Renal pelvis (tissue), 1 donor: ENCODE measurements at regions not wholly inside any gene's neighbourhood (a gene's known extent, or its start where the extent isn't known, plus 50 kb on each side); places are given as distances from the start of the nearest gene placed in this dataset.

Source experiments
- DNase-seq: peaks from one replicate; pipeline ENCODE4 v3.0.0-alpha.2; 2013

DNA sequence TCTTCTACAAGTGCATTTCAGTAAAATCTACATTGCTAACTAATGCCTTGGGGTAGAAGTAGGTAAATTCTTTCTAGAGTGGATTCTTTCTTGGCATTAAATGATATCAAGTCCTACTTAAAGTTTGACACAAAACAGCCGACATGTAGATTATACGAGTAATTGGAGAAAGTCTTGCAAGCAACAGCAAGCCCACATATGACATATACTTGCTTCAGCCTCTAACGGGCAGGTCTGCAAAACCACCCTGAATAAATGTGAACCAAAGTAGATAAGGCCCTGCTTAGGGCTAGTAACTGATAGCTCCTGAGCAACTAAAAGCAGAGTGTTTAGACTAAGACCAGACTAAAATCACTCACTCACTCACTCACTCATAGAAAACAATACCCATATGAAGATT, 203.2 kb downstream of the LTN1 start:
- no peak for DNase-seq

DNA sequence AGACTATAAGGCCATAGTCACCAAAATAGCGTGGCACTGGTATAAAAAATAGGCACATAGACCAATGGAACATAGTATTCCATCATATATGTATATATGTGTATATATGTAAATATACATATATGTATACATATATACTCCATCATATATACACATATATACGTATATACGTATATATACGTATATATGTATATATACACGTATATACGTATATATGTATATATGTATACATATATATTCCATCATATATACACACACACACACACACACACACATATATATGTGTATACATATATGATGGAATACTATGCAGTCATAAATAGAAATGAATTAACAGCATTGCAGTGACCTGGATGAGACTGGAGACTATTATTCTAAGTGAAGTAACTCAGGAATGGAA, 204.6 kb downstream of the LTN1 start:
- no peak for DNase-seq

DNA sequence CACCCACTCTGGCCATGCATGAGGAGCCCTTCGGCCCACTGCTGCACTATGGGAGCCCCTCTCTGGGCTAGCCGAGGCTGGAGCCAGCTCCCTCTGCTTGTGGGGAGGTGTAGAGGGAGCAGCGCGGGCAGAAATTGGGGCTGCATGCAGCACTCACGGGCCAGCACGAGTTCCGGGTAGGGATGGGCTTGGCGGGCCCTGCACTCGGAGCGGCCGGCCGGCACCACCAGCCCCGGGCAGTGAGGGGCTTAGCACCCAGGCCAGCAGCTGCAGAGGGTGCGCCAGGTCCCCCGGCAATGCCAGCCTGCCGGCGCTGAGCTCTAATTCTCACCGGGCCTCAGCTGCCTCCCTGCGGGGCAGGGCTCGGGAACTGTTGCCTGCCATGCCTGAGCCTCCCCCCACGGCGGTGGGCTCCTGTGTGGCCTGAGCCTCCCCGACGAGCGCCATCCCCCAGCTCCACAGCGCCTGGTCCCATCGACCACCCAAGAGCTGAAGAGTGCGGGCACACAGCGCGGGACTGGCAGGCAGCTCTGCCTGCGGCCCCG, 209.0 kb downstream of the LTN1 start:
- no peak for DNase-seq

DNA sequence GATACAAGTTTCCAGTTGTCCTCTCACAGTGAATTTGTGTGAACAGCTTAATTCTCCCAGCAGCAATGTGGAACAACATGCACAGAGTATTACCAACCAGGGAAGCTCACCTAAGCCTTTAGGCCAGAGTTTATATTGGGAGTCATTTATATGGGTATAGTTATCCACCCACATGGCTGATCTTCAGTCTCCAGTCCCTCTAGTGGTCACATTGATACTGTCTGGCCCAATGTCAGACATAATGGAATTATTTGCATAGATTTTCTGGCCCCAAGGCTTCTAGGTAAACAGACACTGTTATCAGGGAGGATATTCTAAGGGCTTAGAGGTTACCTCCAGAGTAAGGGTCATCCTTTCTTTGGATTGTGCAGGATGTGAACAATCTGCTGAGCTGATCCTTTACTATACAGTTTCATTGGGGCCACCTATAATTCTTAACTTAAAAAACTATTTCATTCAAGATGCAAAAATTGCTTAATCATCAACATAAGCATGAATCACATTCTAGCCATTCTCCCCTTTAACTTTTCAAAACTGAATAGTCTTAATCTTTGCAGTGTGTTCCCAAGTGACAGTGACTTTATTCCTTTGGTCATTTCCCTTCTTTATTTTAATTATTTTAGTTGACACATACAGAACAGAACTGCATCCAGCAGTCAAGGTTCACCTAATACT, 210.9 kb downstream of the LTN1 start:
- no peak for DNase-seq

DNA sequence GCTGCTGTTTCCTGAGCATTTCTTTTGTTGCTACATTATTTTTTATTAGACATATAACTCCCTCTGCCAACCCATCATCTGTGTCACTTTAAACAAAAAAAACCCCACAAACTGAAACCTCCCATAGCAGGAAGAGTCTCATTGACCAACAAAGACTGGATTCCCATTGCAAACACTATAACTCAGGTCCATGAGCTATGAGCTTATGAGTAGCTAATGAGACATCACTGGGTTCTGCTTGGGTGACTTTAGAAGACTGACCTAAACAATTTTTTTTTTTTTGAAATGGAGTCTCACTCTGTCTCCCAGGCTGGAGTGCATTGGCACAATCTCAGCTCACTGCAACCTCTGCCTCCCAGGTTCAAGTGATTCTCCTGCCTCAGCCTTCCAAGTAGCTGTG, 212.8 kb downstream of the LTN1 start:
- DNase-seq, result no peak

DNA sequence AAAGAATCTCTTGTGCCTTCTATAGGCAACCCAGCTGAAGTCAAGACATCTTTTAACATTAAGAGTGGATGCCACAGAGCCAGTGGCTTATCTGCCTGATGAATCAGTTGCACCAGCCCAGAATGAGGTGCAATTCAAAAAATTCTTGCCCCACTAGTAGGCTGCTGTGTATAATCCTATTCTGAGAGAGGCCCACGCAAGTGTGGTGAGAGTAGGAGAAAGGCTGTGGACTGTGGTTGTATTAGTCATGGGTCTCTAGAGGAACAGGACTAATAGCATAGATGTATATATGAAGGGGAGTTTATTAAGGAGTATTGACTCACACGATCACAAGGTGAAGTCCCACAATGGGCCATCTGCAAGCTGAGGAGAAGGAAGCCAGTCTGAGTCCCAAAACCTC, 216.4 kb downstream of the LTN1 start:
- DNase-seq, result no peak

DNA sequence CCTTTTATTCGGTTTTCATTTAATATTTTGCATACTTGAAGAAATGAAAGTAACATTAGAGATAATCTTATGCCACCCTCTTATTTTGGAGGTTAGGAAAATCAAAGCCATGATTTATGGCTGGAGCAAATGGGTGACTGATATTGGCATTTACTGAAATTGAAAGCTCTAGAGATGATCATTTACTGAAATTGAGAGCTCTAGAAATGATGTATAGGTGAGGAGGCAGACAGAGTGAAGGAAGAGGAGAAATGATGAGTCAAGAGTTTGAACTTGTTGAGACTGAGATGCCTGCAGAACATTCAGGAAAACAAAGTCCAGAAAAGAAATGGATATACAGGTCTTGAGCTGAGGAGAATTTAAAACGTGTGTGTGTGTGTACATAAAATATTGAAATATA, 217.6 kb downstream of the LTN1 start:
- no peak for DNase-seq

DNA sequence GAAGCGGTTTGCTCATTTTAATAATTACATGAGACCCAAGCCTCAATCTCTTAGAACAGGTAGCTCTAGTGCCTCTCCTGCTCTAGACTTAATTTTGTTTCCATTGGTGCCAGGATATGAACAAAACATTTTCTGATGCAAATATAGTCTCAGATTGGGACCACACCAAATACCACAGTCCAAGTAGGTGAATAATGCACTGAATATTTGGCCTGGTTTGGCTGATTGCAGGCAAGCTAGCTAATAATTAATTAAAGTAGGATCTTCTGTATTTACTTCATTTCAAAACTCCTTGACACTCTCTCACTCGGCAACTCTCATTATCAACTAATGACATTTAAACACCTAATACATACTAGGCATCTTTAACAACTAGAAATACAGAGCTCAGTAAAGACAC, 219.6 kb downstream of the LTN1 start:
- no peak for DNase-seq

DNA sequence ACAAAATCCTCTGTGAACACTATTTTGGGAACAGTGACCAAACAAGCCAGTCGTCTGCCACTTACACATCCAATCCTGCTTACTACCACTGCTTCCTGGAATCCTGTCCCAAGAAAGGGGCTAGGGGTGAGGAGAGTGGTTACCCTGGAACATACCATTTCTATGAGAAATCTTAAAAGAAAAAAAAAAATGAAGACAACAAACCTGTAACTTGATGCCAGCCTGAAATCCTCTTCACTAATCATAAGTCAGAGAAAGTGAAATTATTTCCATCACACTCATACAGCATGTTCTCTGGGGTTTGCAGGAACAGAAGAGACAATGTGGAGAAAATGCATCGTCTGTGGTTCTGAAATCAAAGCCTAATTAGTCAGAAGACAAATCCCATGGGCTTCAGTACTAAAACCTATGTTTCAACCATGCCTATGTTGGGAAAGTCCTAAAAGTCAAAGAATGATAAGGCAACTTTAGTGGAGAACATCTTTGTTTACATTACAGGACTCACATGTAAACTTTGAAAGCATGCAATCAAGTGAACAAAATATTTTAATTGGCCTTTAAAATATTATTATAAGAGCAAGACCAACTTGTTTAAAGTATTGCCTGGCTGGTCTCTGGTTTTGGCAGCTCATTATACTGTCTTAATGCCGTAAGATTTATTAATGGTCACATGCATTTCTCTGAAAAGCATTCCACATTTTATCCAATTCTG, 220.7 kb downstream of the LTN1 start:
- DNase-seq, result no peak

DNA sequence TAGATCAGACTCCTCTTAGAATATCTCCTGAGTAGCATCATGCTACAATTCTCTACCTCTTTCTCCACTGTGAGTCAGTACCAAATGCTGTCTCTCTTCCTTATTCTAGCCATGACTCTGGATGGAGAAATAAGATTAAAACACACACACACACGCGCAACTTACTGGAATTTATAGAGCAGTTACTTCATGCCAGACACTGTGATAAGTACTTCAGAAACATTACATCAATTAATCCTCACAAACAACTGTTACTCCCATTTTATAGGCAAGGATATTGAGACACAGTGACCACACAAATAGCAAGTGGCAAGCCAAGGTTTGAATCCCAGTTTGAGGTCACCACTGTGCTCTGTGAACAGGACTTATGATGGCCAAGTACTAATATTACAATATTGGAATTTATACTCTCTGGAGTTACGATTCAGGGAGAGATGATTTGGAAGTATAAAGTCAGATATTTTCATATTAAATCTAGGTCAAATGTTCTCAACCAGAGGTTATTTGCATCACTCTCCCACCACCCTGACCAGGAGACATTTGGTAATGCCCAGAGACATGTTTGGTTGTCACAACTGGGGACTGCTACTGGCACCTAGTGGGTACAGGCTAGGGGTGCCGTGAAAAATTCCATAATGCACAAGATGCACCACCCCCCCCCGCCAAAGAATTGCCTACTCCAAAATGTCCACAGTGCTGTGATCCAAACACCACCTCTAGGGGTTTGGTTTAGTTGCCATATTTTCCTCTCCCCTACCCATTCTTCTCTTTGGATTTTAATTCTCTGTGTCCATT, 221.6 kb downstream of the LTN1 start:
- DNase-seq, result no peak

DNA sequence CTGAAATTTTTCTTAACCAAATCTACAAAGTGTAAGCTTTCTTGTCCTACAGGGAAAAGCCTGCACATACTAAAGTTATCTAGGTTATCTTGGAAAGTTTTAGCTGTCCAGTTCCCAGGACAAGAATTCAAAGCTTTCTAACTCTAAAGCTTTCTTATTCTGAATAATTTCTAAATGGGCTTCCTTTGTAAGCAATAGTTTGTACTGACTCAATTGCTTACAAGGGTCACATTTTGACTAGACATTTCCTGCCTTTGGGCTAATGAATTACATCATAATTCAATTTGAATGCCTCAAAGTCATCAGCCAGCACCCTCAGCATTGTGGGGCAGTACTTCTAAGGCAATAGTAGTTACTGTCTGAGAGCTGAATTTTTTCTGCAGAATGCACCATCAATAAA, 223.0 kb downstream of the LTN1 start:
- no peak for DNase-seq

DNA sequence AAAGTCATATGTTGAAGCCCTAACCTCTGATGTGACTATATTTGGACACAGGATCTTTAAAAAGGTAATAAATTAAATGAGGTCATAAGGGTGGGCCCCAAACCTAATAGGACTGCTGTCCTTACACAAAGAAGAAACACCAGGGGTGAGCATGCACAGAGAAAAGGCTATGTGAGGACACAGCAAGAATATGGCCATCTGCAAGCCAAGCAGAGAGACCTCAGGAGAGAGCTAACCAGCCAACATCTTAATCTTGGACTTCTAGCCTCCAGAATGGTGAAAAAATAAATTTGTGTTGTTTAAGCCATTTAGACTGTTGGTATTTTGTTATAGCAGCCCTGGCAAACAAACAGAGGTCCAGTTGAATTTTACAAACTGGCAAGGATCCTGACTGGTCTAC, 223.9 kb downstream of the LTN1 start:
- no peak for DNase-seq

DNA sequence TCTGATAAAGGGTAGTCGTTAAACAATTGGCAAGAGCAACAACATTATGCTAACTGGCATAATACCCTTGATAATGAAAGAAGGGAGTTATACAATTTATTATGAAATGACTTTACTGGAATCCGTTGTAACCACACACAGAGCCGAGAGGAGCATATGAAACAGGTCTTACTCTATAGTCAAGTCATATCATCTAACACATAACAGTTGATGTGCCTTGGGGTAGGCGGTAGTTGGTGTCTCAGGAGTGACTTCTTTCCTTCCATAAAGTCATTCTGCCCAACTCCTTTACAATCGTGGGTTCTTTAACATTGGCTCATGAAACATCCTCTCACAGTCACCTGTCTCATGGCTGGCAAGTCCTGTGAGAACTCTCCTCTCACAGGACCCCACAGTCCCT, 225.2 kb downstream of the LTN1 start:
- DNase-seq, result no peak

DNA sequence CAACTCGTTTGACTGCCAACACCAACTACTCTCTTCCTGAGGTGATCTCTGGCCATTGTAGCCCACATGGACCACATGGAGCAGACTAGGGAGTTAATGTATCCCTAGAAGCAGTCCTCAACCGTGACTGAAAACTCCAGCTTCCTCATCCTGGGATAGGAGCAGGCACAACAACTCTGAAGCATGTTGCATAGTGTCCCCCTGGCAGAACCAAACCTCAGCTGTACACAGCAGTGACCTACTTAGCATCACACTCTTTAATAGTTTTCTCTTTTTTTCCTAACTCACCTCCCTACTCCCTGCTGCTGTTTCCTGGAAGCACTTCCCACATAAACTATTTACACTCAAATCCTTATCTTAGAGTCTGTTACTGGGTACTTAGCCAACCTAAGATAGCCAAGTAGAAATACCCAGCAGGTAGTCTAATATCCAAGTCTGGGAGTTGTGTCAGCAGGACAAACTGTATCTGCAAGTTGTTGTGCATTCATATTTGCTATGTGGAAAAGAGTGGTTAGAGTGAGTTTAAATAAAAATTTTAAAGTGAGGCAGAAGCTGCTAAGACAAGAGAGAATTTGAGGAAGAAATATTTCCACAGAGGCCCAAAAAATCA, 228.8 kb downstream of the LTN1 start:
- no peak for DNase-seq

DNA sequence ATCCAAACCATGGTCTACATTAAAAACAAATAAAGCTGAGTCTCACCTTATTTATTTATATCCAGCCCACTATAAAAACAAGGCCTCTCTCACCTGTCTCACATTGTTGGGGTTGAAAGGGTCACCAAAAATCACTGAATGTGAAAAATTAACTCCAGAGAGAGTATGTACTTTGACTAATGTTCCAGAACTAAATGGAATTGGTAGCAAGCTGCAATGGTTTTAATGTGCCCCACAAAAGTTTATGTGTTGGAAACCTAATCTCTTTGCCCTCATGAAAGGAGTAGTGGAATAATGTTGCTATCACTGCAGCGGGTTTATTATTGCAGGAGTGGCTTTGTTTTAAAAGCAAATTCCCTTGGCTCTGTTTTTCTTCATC, 230.3 kb downstream of the LTN1 start:
- peak; percentile 66 for DNase-seq

DNA sequence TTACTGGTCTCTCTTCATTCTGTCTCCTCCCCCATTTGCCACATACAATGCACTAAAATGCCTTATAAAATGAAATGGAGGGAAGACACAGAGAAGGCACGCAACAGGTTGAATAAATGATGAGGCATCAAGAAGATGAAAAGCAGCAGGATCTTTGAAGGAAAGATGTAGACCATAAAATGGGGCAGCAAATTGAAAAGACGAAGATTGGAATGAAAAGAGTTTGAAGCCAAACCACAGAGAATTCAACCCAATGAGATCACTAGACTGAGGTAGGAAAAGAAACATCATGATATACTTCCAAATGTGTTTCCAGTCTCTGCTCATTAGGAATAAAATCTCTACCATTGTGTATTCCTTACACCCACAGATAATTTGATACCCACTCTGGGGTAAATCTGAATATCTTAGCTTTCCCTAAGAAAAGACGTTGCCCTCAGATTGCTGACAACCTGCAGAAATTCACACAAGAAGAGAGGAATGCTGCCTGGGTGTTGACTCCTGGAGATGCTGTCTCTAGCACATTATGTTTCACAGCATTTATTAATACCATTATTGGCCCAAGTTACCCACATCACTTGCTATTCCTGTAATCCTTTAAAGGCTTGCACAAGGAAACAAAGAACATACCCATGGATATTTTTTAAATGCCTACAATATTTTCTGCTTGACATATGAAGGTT, 230.9 kb downstream of the LTN1 start:
- no peak for DNase-seq

DNA sequence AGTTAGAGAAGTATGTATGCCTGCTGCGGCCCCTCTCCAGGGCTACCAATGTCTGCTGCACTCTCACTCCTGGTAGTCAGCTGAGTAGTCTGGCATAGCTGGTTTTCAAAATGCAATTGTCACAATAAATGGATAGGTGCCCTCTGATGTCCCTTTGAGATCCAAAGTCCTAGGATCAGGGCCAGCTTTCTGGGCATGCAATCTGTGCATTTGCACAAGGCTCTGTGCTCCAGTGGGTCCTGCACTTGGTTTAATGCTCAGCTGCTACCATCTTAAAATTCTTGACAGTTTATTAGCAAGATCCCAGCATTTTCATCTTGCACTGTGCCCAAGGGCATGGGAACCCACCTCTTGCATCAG, 233.8 kb downstream of the LTN1 start:
- no peak for DNase-seq

DNA sequence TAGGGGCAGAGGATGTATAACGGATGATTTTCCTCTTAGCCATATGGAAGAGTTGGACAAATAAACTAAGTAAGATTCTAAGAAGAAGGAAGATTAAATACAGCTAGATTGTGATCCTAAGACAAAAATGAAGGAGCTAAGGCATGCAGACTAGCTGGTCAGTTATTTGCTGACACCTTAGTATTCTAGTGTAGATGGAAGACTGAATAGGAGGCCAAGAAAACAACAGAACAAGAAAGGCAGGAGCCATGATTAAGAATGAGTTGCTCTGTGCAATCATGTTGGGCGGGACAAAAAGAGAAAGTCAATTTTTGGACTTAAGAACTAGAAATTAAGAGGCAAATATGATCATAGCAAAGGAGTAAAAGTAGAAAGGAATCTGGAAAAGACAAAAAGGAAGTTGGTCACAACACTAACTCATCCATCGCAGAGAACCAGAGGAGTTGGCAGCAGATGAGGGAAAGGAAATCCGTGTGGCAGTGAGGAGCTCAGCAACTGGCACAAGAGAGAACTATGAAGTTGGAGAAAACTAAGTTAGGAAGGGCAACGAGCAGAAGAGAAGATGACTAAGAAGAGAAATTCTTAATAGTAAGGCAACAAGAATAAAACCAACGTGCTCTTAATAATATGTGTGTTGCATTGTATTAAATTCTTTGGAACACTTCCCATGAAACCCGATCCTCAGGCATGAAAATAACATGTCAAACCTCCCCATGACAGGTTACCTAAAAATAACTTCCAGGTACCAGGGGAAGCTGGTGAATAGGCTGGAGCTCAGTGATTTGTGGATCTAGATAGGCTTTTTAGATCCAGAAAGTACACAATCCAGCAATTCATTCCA, 234.4 kb downstream of the LTN1 start:
- no peak for DNase-seq

DNA sequence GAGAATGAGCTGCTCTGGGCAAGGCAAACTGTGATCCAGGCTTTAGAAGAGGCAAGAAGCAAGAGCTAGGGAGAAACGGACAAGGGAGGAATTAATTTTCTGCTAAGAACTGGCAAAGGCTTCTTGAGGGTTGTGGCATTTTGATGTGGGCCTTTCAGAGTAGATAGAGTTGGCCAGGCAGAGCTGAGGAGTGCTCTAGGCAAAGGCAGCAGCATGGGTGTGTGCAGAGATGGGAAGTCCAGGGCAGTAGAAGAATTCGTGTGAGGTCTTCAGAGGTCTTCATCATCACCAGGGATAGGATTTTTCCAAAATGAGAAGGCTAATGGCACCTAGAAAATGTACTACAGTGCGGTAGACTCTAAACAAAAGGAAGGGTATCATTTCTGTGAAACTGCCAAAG, 237.8 kb downstream of the LTN1 start:
- DNase-seq, result no peak

DNA sequence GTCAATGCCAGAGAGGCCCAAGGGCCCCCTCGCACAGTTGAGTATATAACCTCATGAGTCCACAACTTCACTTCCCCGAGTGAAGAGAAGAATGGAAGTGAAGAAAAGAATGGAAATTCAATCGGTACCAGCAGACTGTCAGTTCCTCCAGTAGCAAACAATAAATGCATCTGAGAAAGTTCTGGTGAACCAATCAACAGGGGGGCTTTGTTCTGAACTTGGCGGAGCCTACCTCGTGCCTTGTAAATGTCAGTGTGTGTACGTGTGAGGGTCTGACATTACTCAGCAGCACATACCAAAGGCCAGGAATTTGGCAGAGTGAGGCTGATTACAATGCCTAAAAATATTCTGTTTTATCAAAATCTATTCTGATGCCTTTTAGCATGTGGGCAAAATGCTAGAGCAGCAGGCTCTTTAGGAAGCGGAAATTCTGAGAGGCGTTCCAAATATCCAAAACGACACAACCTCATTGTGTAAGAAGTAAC, 238.5 kb downstream of the LTN1 start:
- DNase-seq, result no peak

DNA sequence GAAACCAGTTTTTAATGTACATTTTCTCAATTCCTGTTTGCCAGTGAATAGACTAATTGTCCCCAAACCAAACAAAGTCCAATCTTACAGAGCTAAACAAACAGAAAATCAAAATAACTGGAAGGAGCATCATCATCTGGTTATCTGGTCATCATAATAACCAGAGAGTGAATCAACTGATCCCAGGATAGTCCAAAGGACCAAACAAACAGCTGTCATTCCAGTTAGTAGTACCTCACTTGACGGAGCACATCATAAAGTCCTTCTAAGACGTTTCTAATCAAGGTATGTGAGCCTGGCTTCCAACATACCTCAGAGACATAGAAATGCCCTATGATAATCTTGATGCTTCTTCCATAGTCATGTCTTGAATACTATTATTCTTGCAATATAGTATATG, 240.5 kb downstream of the LTN1 start:
- no peak for DNase-seq
